Endothelial cell of umbilical vein (primary cell): ENCODE measurements at regions not wholly inside any gene's neighbourhood (a gene's known extent, or its start where the extent isn't known, plus 50 kb on each side); places are given as distances from the start of the nearest gene placed in this dataset.

Experiments
- BruUV-seq: library from RNA; stranded (reverse); fragments of 400-500 nt; replicated peaks from 2 replicates; lab custom pipeline; 2021; lab: Mats Ljungman, UMichigan
- CTCF ChIA-PET: fragments of 300-600, 350-600 bp; sonication (Branson Sonifier 250); formaldehyde crosslinking; loops from one replicate; lab custom pipeline; 2021; ENCODE audit warnings: antibody characterized with exemption, inconsistent platforms; lab: Charles Lee
- POLR2A ChIA-PET: fragments of 300-600, 350-600 bp; sonication (Branson Sonifier 250); formaldehyde crosslinking; loops from one replicate; lab custom pipeline; 2021; ENCODE audit warnings: antibody characterized with exemption, inconsistent platforms; lab: Charles Lee
- DNase-seq: peaks from one replicate; pipeline ENCODE4 v3.0.0-alpha.2; 2011; ENCODE audit warnings: low read depth, low spot score
- FAIRE-seq: peaks from 2 replicates; lab custom pipeline; 2011; peaks lifted over from hg19 to GRCh38; lab: Jason Lieb, UNC
- H2AFZ ChIP-seq: 2 replicates; pipeline ENCODE4 v1.6.0; 2012; ENCODE audit warnings: low read depth, low read length, control low read depth, inconsistent platforms
- H3K27ac ChIP-seq: 2 replicates; pipeline ENCODE4 v1.5.1; 2011; ENCODE audit warnings: low read depth, mild to moderate bottlenecking, control low read depth, low read length, moderate library complexity; ENCODE audit not compliant: insufficient read depth
- H3K27me3 ChIP-seq, 2 experiments: 2 replicates each; pipeline versions ENCODE4 v1.6.0 to v1.6.1; 2011; ENCODE audit warnings: low read length in 2 of 2, mixed read lengths in 1 of 2; ENCODE audit not compliant: control insufficient read depth in 2 of 2, insufficient read depth in 2 of 2
- H3K36me3 ChIP-seq, 2 experiments: 2 replicates in 1 of 2; 3 replicates in 1 of 2; pipeline ENCODE4 v1.5.1; 2011; ENCODE audit warnings: low read length in 2 of 2, mild to moderate bottlenecking in 1 of 2, moderate library complexity in 1 of 2; ENCODE audit not compliant: control insufficient read depth in 2 of 2, insufficient read depth in 2 of 2; ENCODE audit errors: extremely low read depth in 1 of 2
- H3K4me1 ChIP-seq: 3 replicates; pipeline ENCODE4 v1.5.1; 2011; ENCODE audit warnings: mild to moderate bottlenecking, low read length; ENCODE audit not compliant: control insufficient read depth, insufficient read depth; ENCODE audit errors: extremely low read depth
- H3K4me2 ChIP-seq: 2 replicates; pipeline ENCODE4 v1.6.1; 2011; ENCODE audit warnings: low read length, control low read depth, mixed read lengths; ENCODE audit not compliant: insufficient read depth
- H3K4me3 ChIP-seq, 3 experiments: fragments of 200-600 bp in 1 of 3; sonication (generic), shearing (Covaris generic) in 1 of 3; replicated peaks in 1 of 3; 2 replicates each; pipeline ENCODE4 v1.5.1; 2011 to 2016; ENCODE audit warnings: control low read depth in 3 of 3, low read length in 3 of 3, mild to moderate bottlenecking in 2 of 3, inconsistent platforms in 1 of 3, low read depth in 1 of 3, moderate library complexity in 1 of 3; ENCODE audit not compliant: insufficient read depth in 1 of 3
- H3K79me2 ChIP-seq: 2 replicates; pipeline ENCODE4 v1.6.0; 2012; ENCODE audit warnings: low read length, inconsistent platforms; ENCODE audit not compliant: control insufficient read depth, insufficient read depth
- H3K9ac ChIP-seq: replicated peaks from 2 replicates; pipeline ENCODE3; 2011; ENCODE audit warnings: low read length, control low read depth; ENCODE audit not compliant: insufficient read depth; ENCODE audit errors: extremely low read depth
- H3K9me1 ChIP-seq: replicated peaks from 3 replicates; pipeline ENCODE4 v1.6.0; 2011; ENCODE audit warnings: mild to moderate bottlenecking, low read length; ENCODE audit not compliant: control insufficient read depth, insufficient read depth; ENCODE audit errors: extremely low read depth
- H3K9me3 ChIP-seq: replicated peaks from 2 replicates; pipeline ENCODE4 v1.5.1; 2012; ENCODE audit warnings: low read length, inconsistent platforms; ENCODE audit not compliant: control insufficient read depth, insufficient read depth
- H4K20me1 ChIP-seq: replicated peaks from 2 replicates; pipeline ENCODE3; 2011; ENCODE audit warnings: mild to moderate bottlenecking, low read length; ENCODE audit not compliant: control insufficient read depth, insufficient read depth; ENCODE audit errors: extremely low read depth
- CTCF ChIP-seq, 2 donors: IDR thresholded peaks; 1 replicate in 1 of 2; 2 replicates in 1 of 2; pipeline ENCODE4 v1.5.1; 2011; ENCODE audit warnings: low read length in 2 of 2, mild to moderate bottlenecking in 2 of 2, moderate library complexity in 2 of 2, control low read depth in 1 of 2, inconsistent platforms in 1 of 2, low read depth in 1 of 2; ENCODE audit not compliant: insufficient read depth in 1 of 2; ENCODE audit errors: extremely low read depth in 1 of 2
- EZH2 ChIP-seq: IDR thresholded peaks from 2 replicates; pipeline ENCODE4 v1.6.1; 2012; ENCODE audit warnings: borderline replicate concordance, low read depth, mild to moderate bottlenecking, moderate library complexity, low read length, inconsistent platforms; ENCODE audit not compliant: severe bottlenecking
- FOS ChIP-seq: IDR thresholded peaks from 2 replicates; pipeline ENCODE4 v1.6.1; 2011; ENCODE audit warnings: mild to moderate bottlenecking, low read length, moderate library complexity, borderline replicate concordance; ENCODE audit not compliant: insufficient read depth
- GATA2 ChIP-seq: IDR thresholded peaks from 2 replicates; pipeline ENCODE4 v1.7.0; 2011; ENCODE audit warnings: low read depth, mild to moderate bottlenecking, moderate library complexity, mixed read lengths, low read length; ENCODE audit not compliant: insufficient read length, insufficient read depth
- JUN ChIP-seq: IDR thresholded peaks from 2 replicates; pipeline ENCODE4 v1.6.1; 2011; ENCODE audit warnings: borderline replicate concordance, low read depth; ENCODE audit not compliant: insufficient read length, insufficient read depth
- MYC ChIP-seq: IDR thresholded peaks from one replicate; pipeline ENCODE4 v1.6.1; 2011; ENCODE audit warnings: mild to moderate bottlenecking, low read depth, low read length
- POLR2A ChIP-seq: IDR thresholded peaks from 2 replicates; pipeline ENCODE4 v1.6.1; 2012; ENCODE audit warnings: low read depth, mild to moderate bottlenecking, control low read depth, low read length
- POLR2AphosphoS5 ChIP-seq: IDR thresholded peaks from 2 replicates; pipeline ENCODE4 v1.6.1; 2012; ENCODE audit warnings: low read depth, mild to moderate bottlenecking, control low read depth, low read length, moderate library complexity; ENCODE audit not compliant: insufficient read depth
- dilution Hi-C: fragments of 300-500 bp; cut with MboI; formaldehyde crosslinking; loops from one replicate; pipeline ENCODE4 v1.15.0; 2019; ENCODE audit warnings: low sequenced_read_pairs; ENCODE audit not compliant: extremely low pct_ligation_motif_present
- intact Hi-C: fragments of 100-400 bp; cut with micrococcal nuclease; formaldehyde crosslinking; loops from one replicate; pipeline ENCODE4 v1.10.0; 2022
- TF ChIP-seq, protein P1 (sequence below): IDR thresholded peaks from 2 replicates; pipeline ENCODE4 v1.6.1; 2011; ENCODE audit not compliant: insufficient read depth, insufficient read length

DNA sequence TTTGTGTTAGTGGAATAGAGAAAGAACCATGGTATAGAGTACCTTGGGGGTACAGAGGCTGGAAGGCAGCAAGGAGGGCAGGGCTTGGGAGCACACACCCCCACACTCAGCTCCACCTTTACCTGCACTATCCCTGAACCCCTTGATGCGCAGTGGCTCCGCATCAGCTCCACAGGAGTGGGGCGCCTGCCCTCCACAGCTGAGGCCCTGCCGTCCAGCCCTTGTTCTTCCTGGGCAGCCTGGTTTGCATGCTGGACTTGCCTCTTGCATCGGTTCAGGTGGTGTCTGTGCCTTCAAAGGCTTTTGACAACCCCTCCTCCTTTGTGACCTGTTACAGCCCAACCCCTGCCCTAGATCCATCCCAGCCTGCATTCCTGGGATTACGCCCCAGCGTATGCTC is 52.6 kb upstream of the ZNF32 start:
- H3K4me1 ChIP-seq, result no peaks in the 10 kb centered on the region
- no peaks in the 10 kb centered on the region for H4K20me1 ChIP-seq
- no peak overlapping the region for H3K9ac ChIP-seq
- dilution Hi-C loops (no loop called here), intact Hi-C loops (no loop called here)
- POLR2A ChIA-PET, result no interaction called here
- TF ChIP-seq GATA2 (no peak), POLR2A (no peak), MYC (no peak), POLR2AphosphoS5 (no peak), JUN (no peak), CTCF (IDR thresholded peaks at IDR 0.05; ENCODE audit: extremely low read depth in 1 of 2, insufficient read depth in 1 of 2, low read depth in 1 of 2, low read length in 2 of 2) (no peak), FOS (no peak), EZH2 (no peak)
- TF ChIP-seq, protein P1, sequence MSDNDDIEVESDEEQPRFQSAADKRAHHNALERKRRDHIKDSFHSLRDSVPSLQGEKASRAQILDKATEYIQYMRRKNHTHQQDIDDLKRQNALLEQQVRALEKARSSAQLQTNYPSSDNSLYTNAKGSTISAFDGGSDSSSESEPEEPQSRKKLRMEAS, result no peak
- DNase-seq (no peak), FAIRE-seq (no peak)
- H3K27me3 ChIP-seq, result no peaks in the 10 kb centered on the region
- no peak overlapping the region for H3K4me2 ChIP-seq
- no peaks in the 10 kb centered on the region for H3K79me2 ChIP-seq
- no peaks in the 10 kb centered on the region for H3K9me3 ChIP-seq
- no peak overlapping the region for H2AFZ ChIP-seq
- H3K27ac ChIP-seq, result no peak overlapping the region
- no peaks in the 10 kb centered on the region for H3K36me3 ChIP-seq
- BruUV-seq, result no TSS peak
- no peak overlapping the region for H3K4me3 ChIP-seq
- no peaks in the 10 kb centered on the region for H3K9me1 ChIP-seq
- CTCF ChIA-PET, result interaction anchor here (1.5 kb wide), 1 partner anchor 18 kb away, joined by 3 read pairs; no protein-coding TSS in a partner anchor
